Panc1 (cell line): ENCODE measurements at regions not wholly inside any gene's neighbourhood (a gene's known extent, or its start where the extent isn't known, plus 50 kb on each side); places are given as distances from the start of the nearest gene placed in this dataset.

Experiments used
- ATAC-seq: fragments of 200-7000 bp; cut with Tn5 transposase; 2 replicates; pipeline ENCODE4 v1.9.1; 2020; ENCODE audit warnings: mild to moderate bottlenecking, moderate library complexity
- BruUV-seq: library from RNA; stranded (reverse); fragments of 400-500 nt; replicated peaks from 2 replicates; lab custom pipeline; 2021; lab: Mats Ljungman, UMichigan
- CTCF ChIA-PET: fragments of 300-600 bp; sonication (Branson Sonifier 250); formaldehyde crosslinking; loops from one replicate; lab custom pipeline; 2022; ENCODE audit warnings: antibody characterized with exemption; lab: Charles Lee
- POLR2A ChIA-PET: fragments of 300-600 bp; sonication (Branson Sonifier 250); formaldehyde crosslinking; loops from one replicate; lab custom pipeline; 2022; ENCODE audit warnings: antibody characterized with exemption; lab: Charles Lee
- DNase-seq: peaks from one replicate; pipeline ENCODE4 v3.0.0-alpha.2; 2010; ENCODE audit warnings: low read depth, low spot score
- H3K27ac ChIP-seq: 2 replicates; pipeline ENCODE4 v1.5.1; 2011; ENCODE audit warnings: mild to moderate bottlenecking, low read length, inconsistent platforms
- H3K27me3 ChIP-seq: fragments of 200-500 bp; sonication (Bioruptor generic); 2 replicates; pipeline ENCODE4 v1.6.0; 2014; ENCODE audit warnings: low read length, inconsistent platforms; ENCODE audit not compliant: control insufficient read depth, insufficient read depth
- H3K36me3 ChIP-seq: fragments of 200-500 bp; sonication (Bioruptor generic); 2 replicates; pipeline ENCODE4 v1.5.1; 2014; ENCODE audit warnings: inconsistent platforms, mild to moderate bottlenecking, low read length, moderate library complexity; ENCODE audit not compliant: control insufficient read depth, insufficient read depth
- H3K4me1 ChIP-seq: 2 replicates; pipeline ENCODE4 v1.5.1; 2011; ENCODE audit warnings: inconsistent platforms, mild to moderate bottlenecking, low read length, moderate library complexity; ENCODE audit not compliant: control insufficient read depth, insufficient read depth
- H3K4me3 ChIP-seq, 2 experiments: 2 replicates each; pipeline ENCODE4 v1.5.1; 2011 to 2012; ENCODE audit warnings: low read depth in 2 of 2, low read length in 2 of 2, mild to moderate bottlenecking in 2 of 2, inconsistent platforms in 1 of 2, moderate library complexity in 1 of 2
- H3K9me3 ChIP-seq: fragments of 200-500 bp; sonication (Bioruptor generic); 2 replicates; pipeline ENCODE4 v1.5.1; 2014; ENCODE audit warnings: low read depth, mild to moderate bottlenecking, inconsistent platforms, low read length, moderate library complexity; ENCODE audit not compliant: control insufficient read depth, insufficient read depth
- CTCF ChIP-seq: fragments of 450-650 bp; IDR thresholded peaks from 2 replicates; pipeline ENCODE4 v1.5.1; 2017; ENCODE audit warnings: mild to moderate bottlenecking
- POLR2AphosphoS5 ChIP-seq: IDR thresholded peaks from 2 replicates; pipeline ENCODE4 v1.6.1; 2012; ENCODE audit warnings: mild to moderate bottlenecking, low read depth, low read length, moderate library complexity
- REST ChIP-seq, 2 experiments: IDR thresholded peaks; 2 replicates each; pipeline ENCODE4 v1.6.1; 2011 to 2012; ENCODE audit warnings: low read depth in 2 of 2, control low read depth in 1 of 2, low read length in 1 of 2, mild to moderate bottlenecking in 1 of 2, moderate library complexity in 1 of 2; ENCODE audit not compliant: insufficient read depth in 1 of 2
- SIN3A ChIP-seq: IDR thresholded peaks from 2 replicates; pipeline ENCODE4 v1.6.1; 2012; ENCODE audit warnings: low read depth, mild to moderate bottlenecking, low read length, moderate library complexity, borderline replicate concordance; ENCODE audit not compliant: insufficient read depth
- TCF7L2 ChIP-seq: IDR thresholded peaks from 2 replicates; pipeline ENCODE4 v1.6.1; 2011; ENCODE audit warnings: mild to moderate bottlenecking, low read depth, low read length, inconsistent platforms
- in situ Hi-C: cut with HindIII; loops from 2 replicates; pipeline ENCODE4 v1.10.0; 2016; ENCODE audit warnings: low sequenced_read_pairs, low pct_unique_long_range_greater_than_20kb
- intact Hi-C: fragments of 100-400 bp; cut with micrococcal nuclease; formaldehyde crosslinking; loops from one replicate; pipeline ENCODE4 v1.10.0; 2022; ENCODE audit not compliant: unreplicated experiment

DNA sequence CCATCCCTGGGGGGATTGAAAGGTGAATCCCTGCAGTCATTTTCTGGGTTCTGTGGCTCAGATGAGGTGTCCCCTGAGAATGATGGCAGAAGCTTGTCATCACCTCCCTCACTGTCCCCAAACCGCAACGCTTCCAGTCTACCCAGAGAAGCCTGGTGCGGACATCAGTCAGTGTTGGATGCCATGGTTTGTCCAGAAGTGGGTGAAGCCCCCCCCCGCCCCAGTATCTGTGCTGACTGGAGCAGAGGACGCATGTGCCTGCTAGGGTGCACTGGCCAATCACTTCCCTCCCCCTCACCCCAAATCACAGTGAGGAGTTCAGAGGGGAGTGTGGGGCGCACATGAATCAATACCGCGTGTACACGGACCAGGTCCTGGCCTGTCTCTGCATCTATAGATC, 150.5 kb downstream of the TEX29 start:
- H3K27ac ChIP-seq: no peak overlapping the region
- CTCF ChIA-PET: no interaction called here
- H3K4me1 ChIP-seq: no peaks in the 10 kb centered on the region
- ATAC-seq (no peak), DNase-seq (no peak)
- no peak overlapping the region for H3K4me3 ChIP-seq
- intact Hi-C loops: loop anchor here (5.0 kb wide), 1 partner anchor 971 kb away; no protein-coding TSS in a partner anchor
- H3K9me3 ChIP-seq: no peaks in the 10 kb centered on the region
- no peaks in the 10 kb centered on the region for H3K36me3 ChIP-seq
- in situ Hi-C loops: no loop called here
- no TSS peak for BruUV-seq
- no peaks in the 10 kb centered on the region for H3K27me3 ChIP-seq
- POLR2A ChIA-PET: no interaction called here
- no peak for TF ChIP-seq REST (IDR thresholded peaks at IDR 0.05; ENCODE audit: insufficient read depth in 1 of 2, low read depth in 2 of 2, low read length in 1 of 2)
- no peak for TF ChIP-seq SIN3A
- TF ChIP-seq POLR2AphosphoS5: no peak
- no peak for TF ChIP-seq TCF7L2
- no peak for TF ChIP-seq CTCF

DNA sequence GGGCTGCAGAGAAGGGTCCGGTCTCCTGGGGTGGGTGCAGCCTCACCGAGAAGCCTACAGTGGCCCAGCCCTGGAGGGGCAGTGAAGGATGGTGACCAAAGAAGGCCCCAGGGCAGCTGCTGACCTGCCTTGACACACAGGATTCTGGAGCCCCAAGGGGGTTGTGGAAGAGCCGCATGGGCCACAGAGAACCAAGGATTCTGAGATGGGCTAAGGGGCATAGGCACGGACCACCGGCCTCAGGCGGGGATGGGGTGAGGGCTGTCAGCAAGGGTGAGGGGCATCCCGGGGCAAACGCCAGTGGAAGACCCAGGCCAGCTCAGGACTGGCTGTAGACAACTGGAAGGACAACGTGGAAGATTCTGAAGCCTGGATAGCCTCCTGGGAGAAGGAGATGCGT, 151.6 kb downstream of the TEX29 start:
- no peaks in the 10 kb centered on the region for H3K36me3 ChIP-seq
- H3K9me3 ChIP-seq: no peaks in the 10 kb centered on the region
- POLR2A ChIA-PET: no interaction called here
- in situ Hi-C loops: no loop called here
- no peak overlapping the region for H3K4me3 ChIP-seq
- intact Hi-C loops: loop anchor here (5.0 kb wide), 1 partner anchor 970 kb away; no protein-coding TSS in a partner anchor
- TF ChIP-seq POLR2AphosphoS5: no peak
- no peak for TF ChIP-seq CTCF
- TF ChIP-seq TCF7L2: no peak
- TF ChIP-seq REST (IDR thresholded peaks at IDR 0.05; ENCODE audit: insufficient read depth in 1 of 2, low read depth in 2 of 2, low read length in 1 of 2): no peak
- TF ChIP-seq SIN3A: no peak
- ATAC-seq (no peak), DNase-seq (no peak)
- H3K4me1 ChIP-seq: no peaks in the 10 kb centered on the region
- no TSS peak for BruUV-seq
- CTCF ChIA-PET: no interaction called here
- no peaks in the 10 kb centered on the region for H3K27me3 ChIP-seq
- no peak overlapping the region for H3K27ac ChIP-seq
